ENCODE measurements at regions not wholly inside any gene's neighbourhood (a gene's known extent, or its start where the extent isn't known, plus 50 kb on each side); places are given as distances from the start of the nearest gene placed in this dataset.

GRCh38 chr16:85550422-85550864 lies 62.7 kb upstream of the GSE1 start:
- TF ChIP-seq POLR2AphosphoS5 (IDR thresholded peaks at IDR 0.05; ENCODE audit: low read depth, low read length) (no peak), SIN3A (IDR thresholded peaks at IDR 0.05; ENCODE audit: borderline replicate concordance, insufficient read depth, low read length) (no peak), TAF1 (IDR thresholded peaks at IDR 0.05; ENCODE audit: borderline replicate concordance, insufficient read depth, low read length) (no peak)
